WTC11 (cell line): ENCODE measurements at regions not wholly inside any gene's neighbourhood (a gene's known extent, or its start where the extent isn't known, plus 50 kb on each side); places are given as distances from the start of the nearest gene placed in this dataset.

Experiments
- ATAC-seq: fragments of 200-7000 bp; cut with Tn5 transposase; 2 replicates; pipeline ENCODE4 v1.10.0; 2021; ENCODE audit warnings: mild to moderate bottlenecking, moderate library complexity
- CTCF ChIA-PET: fragments of 300-600 bp; sonication (Branson Sonifier 250); formaldehyde crosslinking; loops from one replicate; lab custom pipeline; 2021; ENCODE audit warnings: antibody characterized with exemption; lab: Charles Lee
- POLR2A ChIA-PET: fragments of 350-600 bp; sonication (Branson Sonifier 250); formaldehyde crosslinking; loops from one replicate; lab custom pipeline; 2021; ENCODE audit warnings: antibody characterized with exemption; lab: Charles Lee
- DNase-seq: peaks from one replicate; pipeline ENCODE4 v3.0.0; 2021; ENCODE audit warnings: low spot score
- H3K27ac Mint-ChIP-seq: 2 replicates; pipeline ENCODE4 v1.8.0; 2021; ENCODE audit warnings: mixed read lengths
- H3K27me3 Mint-ChIP-seq: 2 replicates; pipeline ENCODE4 v1.8.0; 2021; ENCODE audit warnings: low read depth, mild to moderate bottlenecking, moderate library complexity, mixed read lengths
- H3K36me3 Mint-ChIP-seq: 2 replicates; pipeline ENCODE4 v1.8.0; 2021; ENCODE audit warnings: mixed read lengths
- H3K4me1 Mint-ChIP-seq: 2 replicates; pipeline ENCODE4 v1.8.0; 2022; ENCODE audit warnings: mixed read lengths
- H3K4me3 Mint-ChIP-seq: 2 replicates; pipeline ENCODE4 v1.8.0; 2021; ENCODE audit warnings: mild to moderate bottlenecking, moderate library complexity, mixed read lengths
- H3K9me3 Mint-ChIP-seq: 2 replicates; pipeline ENCODE4 v1.8.0; 2021; ENCODE audit warnings: mixed read lengths
- AFF4 ChIP-seq: sonication (generic); formaldehyde crosslinking; IDR thresholded peaks from 2 replicates; pipeline ENCODE4 v1.8.1; 2023; ENCODE audit warnings: mild to moderate bottlenecking, missing genetic modification reagents, borderline replicate concordance
- CBFB ChIP-seq: sonication (generic); formaldehyde crosslinking; IDR thresholded peaks from 2 replicates; pipeline ENCODE4 v1.8.1; 2022; ENCODE audit warnings: mild to moderate bottlenecking, low read depth, missing genetic modification reagents
- CREB1 ChIP-seq: sonication (generic); formaldehyde crosslinking; IDR thresholded peaks from 2 replicates; pipeline ENCODE4 v1.8.0; 2023; ENCODE audit warnings: mild to moderate bottlenecking, missing genetic modification reagents
- HMGA2 ChIP-seq: fragments of 250-450 bp; sonication (Bioruptor Pico); IDR thresholded peaks from 2 replicates; pipeline ENCODE4 v1.4.0; 2021; ENCODE audit warnings: mild to moderate bottlenecking, moderate library complexity
- MAX ChIP-seq: sonication (generic); formaldehyde crosslinking; IDR thresholded peaks from 2 replicates; pipeline ENCODE4 v1.8.0; 2022; ENCODE audit warnings: mild to moderate bottlenecking, missing genetic modification reagents
- NFE2L1 ChIP-seq: sonication (generic); formaldehyde crosslinking; IDR thresholded peaks from 2 replicates; pipeline ENCODE4 v1.8.1; 2023; ENCODE audit warnings: missing genetic modification reagents
- NFYB ChIP-seq: sonication (generic); formaldehyde crosslinking; conservative IDR thresholded peaks from 2 replicates; pipeline ENCODE4 v1.8.0; 2022; ENCODE audit warnings: low read depth, missing genetic modification reagents
- PRRX2 ChIP-seq: fragments of 250-450 bp; sonication (Bioruptor Pico); IDR thresholded peaks from 2 replicates; pipeline ENCODE4 v1.8.0; 2021; ENCODE audit warnings: mild to moderate bottlenecking
- RORB ChIP-seq: fragments of 250-450 bp; sonication (Bioruptor Pico); IDR thresholded peaks from 2 replicates; pipeline ENCODE4 v1.9.0; 2021; ENCODE audit warnings: mild to moderate bottlenecking
- ZNF121 ChIP-seq: sonication (generic); formaldehyde crosslinking; IDR thresholded peaks from 2 replicates; pipeline ENCODE4 v1.8.0; 2023; ENCODE audit warnings: missing genetic modification reagents
- ZNF232 ChIP-seq: sonication (generic); formaldehyde crosslinking; IDR thresholded peaks from 2 replicates; pipeline ENCODE4 v1.8.0; 2022; ENCODE audit warnings: mild to moderate bottlenecking, missing genetic modification reagents
- ZNF416 ChIP-seq: fragments of 250-450 bp; sonication (Bioruptor Pico); IDR thresholded peaks from 2 replicates; pipeline ENCODE4 v1.9.0; 2021; ENCODE audit warnings: mild to moderate bottlenecking, inconsistent platforms
- ZNF671 ChIP-seq: fragments of 250-450 bp; sonication (Bioruptor Pico); IDR thresholded peaks from 2 replicates; pipeline ENCODE4 v1.8.0; 2021; ENCODE audit warnings: mild to moderate bottlenecking
- TF ChIP-seq, protein P1 (sequence below): sonication (generic); formaldehyde crosslinking; IDR thresholded peaks from 2 replicates; pipeline ENCODE4 v1.8.0; 2023; ENCODE audit warnings: mild to moderate bottlenecking, missing genetic modification reagents
- TF ChIP-seq, protein P2 (sequence below): sonication (generic); formaldehyde crosslinking; conservative IDR thresholded peaks from 2 replicates; pipeline ENCODE4 v1.8.1; 2022; ENCODE audit warnings: mild to moderate bottlenecking, missing genetic modification reagents
- TF ChIP-seq, protein P3 (sequence below): sonication (generic); formaldehyde crosslinking; IDR thresholded peaks from 2 replicates; pipeline ENCODE4 v1.8.1; 2022; ENCODE audit warnings: low read depth, missing genetic modification reagents, borderline replicate concordance

GRCh38 chr16:20147091-20147490, 73.4 kb upstream of the GPR139 start (continued):
- no peak for TF ChIP-seq NFE2L1 (CRISPR knock-in tag)
- no peak for TF ChIP-seq ZNF121 (CRISPR knock-in tag)
- TF ChIP-seq, protein P1, sequence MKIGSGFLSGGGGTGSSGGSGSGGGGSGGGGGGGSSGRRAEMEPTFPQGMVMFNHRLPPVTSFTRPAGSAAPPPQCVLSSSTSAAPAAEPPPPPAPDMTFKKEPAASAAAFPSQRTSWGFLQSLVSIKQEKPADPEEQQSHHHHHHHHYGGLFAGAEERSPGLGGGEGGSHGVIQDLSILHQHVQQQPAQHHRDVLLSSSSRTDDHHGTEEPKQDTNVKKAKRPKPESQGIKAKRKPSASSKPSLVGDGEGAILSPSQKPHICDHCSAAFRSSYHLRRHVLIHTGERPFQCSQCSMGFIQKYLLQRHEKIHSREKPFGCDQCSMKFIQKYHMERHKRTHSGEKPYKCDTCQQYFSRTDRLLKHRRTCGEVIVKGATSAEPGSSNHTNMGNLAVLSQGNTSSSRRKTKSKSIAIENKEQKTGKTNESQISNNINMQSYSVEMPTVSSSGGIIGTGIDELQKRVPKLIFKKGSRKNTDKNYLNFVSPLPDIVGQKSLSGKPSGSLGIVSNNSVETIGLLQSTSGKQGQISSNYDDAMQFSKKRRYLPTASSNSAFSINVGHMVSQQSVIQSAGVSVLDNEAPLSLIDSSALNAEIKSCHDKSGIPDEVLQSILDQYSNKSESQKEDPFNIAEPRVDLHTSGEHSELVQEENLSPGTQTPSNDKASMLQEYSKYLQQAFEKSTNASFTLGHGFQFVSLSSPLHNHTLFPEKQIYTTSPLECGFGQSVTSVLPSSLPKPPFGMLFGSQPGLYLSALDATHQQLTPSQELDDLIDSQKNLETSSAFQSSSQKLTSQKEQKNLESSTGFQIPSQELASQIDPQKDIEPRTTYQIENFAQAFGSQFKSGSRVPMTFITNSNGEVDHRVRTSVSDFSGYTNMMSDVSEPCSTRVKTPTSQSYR (CRISPR knock-in tag), result no peak

GRCh38 chr16:20141956-20142355, 68.3 kb upstream of the GPR139 start:
- ChIA-PET CTCF (interaction anchor here (1.1 to 2.0 kb wide), 3 partner anchors 158 to 234 kb away, joined by 3 to 8 read pairs (median 4); no protein-coding TSS in a partner anchor), POLR2A (no interaction called here)

More at GRCh38 chr16:20141956-20142355, 68.3 kb upstream of the GPR139 start:
- Mint-ChIP-seq H3K4me3 (no peak overlapping the region), H3K9me3 (no peaks in the 10 kb centered on the region), H3K36me3 (no peaks in the 10 kb centered on the region), H3K4me1 (peaks cover 4% of the 10 kb centered on the region), H3K27ac (no peak overlapping the region)
- DNase-seq (no peak), ATAC-seq (no peak)
- TF ChIP-seq CREB1 (CRISPR knock-in tag) (no peak), AFF4 (CRISPR knock-in tag) (no peak), NFYB (CRISPR knock-in tag) (no peak), MAX (CRISPR knock-in tag) (no peak), RORB (CRISPR knock-in tag) (no peak), ZNF671 (CRISPR knock-in tag) (no peak), ZNF232 (CRISPR knock-in tag) (no peak), PRRX2 (CRISPR knock-in tag) (no peak), NFE2L1 (CRISPR knock-in tag) (no peak), HMGA2 (no peak), CBFB (CRISPR knock-in tag) (no peak), ZNF416 (no peak)
- TF ChIP-seq, protein P2, sequence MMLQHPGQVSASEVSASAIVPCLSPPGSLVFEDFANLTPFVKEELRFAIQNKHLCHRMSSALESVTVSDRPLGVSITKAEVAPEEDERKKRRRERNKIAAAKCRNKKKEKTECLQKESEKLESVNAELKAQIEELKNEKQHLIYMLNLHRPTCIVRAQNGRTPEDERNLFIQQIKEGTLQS (CRISPR knock-in tag), result no peak
- TF ChIP-seq, protein P3, sequence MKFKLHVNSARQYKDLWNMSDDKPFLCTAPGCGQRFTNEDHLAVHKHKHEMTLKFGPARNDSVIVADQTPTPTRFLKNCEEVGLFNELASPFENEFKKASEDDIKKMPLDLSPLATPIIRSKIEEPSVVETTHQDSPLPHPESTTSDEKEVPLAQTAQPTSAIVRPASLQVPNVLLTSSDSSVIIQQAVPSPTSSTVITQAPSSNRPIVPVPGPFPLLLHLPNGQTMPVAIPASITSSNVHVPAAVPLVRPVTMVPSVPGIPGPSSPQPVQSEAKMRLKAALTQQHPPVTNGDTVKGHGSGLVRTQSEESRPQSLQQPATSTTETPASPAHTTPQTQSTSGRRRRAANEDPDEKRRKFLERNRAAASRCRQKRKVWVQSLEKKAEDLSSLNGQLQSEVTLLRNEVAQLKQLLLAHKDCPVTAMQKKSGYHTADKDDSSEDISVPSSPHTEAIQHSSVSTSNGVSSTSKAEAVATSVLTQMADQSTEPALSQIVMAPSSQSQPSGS (CRISPR knock-in tag), result no peak
- TF ChIP-seq, all 79 proteins: peak for 0
- H3K27me3 Mint-ChIP-seq, result no peaks in the 10 kb centered on the region; the same call in 1 of the 2 replicates
